ENCODE measurements at regions not wholly inside any gene's neighbourhood (a gene's known extent, or its start where the extent isn't known, plus 50 kb on each side); places are given as distances from the start of the nearest gene placed in this dataset.

DNA sequence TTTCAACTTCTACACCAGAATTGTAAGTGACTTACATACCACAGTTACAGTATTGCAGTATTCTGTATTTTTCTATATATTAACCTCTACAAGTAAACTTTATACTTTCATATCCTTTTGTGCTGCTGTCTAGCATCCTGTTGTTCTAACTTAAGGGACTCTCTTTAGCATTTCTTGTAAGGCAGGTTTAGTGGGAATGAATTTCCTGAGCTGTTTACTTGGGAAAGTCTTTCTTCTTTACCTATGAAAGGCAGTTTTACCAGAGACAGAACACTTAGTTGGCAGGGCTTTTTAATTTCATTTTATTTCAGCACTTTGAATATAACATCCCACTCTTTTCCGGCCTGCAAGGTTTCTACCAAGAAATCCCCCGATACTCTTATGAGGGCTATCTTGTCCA lies 75.8 kb upstream of the WAC start:
- no peaks in the 10 kb centered on the region for H3K27me3 ChIP-seq (ENCODE audit: insufficient read depth)
- H3K27ac ChIP-seq (ENCODE audit: low read depth), result peak overlapping the region; percentile 46; the same call in 1 of the 2 replicates
- H3K9me3 Mint-ChIP-seq, result peaks cover 13% of the 10 kb centered on the region; the same call in 2 of the 3 replicates
- H3K4me2 ChIP-seq, result peak overlapping the region; percentile 41
- H3F3A ChIP-seq (replicated peaks; ENCODE audit: low read depth), result no peaks in the 10 kb centered on the region
- peak overlapping the region; percentile 69 for H3K27ac Mint-ChIP-seq
- H3K4me1 ChIP-seq (ENCODE audit: insufficient read depth), result peaks cover 22% of the 10 kb centered on the region
- TF ChIP-seq CTCF (conservative IDR thresholded peaks at IDR 0.05; ENCODE audit: low read depth in 2 of 2) (no peak), ZNF331 (CRISPR knock-in tag; IDR thresholded peaks at IDR 0.05; ENCODE audit: low read depth) (no peak), POLR2AphosphoS5 (IDR thresholded peaks at IDR 0.05; ENCODE audit: low read depth) (no peak), EZH2 (IDR thresholded peaks at IDR 0.05; ENCODE audit: low read depth, unreplicated experiment) (no peak), EZH2phosphoT487 (IDR thresholded peaks at IDR 0.05; ENCODE audit: unreplicated experiment) (no peak), NANOG (IDR thresholded peaks at IDR 0.05; ENCODE audit: borderline replicate concordance) (no peak), JUNB (IDR thresholded peaks at IDR 0.05; ENCODE audit: unreplicated experiment) (no peak), CREB1 (CRISPR knock-in tag; IDR thresholded peaks at IDR 0.05; ENCODE audit: low read depth) (no peak), ZNF114 (CRISPR knock-in tag; IDR thresholded peaks at IDR 0.05) (no peak), STAT1 (IDR thresholded peaks at IDR 0.05; ENCODE audit: unreplicated experiment) (no peak), ETS1 (IDR thresholded peaks at IDR 0.05) (no peak)
- TF ChIP-seq, protein P1, sequence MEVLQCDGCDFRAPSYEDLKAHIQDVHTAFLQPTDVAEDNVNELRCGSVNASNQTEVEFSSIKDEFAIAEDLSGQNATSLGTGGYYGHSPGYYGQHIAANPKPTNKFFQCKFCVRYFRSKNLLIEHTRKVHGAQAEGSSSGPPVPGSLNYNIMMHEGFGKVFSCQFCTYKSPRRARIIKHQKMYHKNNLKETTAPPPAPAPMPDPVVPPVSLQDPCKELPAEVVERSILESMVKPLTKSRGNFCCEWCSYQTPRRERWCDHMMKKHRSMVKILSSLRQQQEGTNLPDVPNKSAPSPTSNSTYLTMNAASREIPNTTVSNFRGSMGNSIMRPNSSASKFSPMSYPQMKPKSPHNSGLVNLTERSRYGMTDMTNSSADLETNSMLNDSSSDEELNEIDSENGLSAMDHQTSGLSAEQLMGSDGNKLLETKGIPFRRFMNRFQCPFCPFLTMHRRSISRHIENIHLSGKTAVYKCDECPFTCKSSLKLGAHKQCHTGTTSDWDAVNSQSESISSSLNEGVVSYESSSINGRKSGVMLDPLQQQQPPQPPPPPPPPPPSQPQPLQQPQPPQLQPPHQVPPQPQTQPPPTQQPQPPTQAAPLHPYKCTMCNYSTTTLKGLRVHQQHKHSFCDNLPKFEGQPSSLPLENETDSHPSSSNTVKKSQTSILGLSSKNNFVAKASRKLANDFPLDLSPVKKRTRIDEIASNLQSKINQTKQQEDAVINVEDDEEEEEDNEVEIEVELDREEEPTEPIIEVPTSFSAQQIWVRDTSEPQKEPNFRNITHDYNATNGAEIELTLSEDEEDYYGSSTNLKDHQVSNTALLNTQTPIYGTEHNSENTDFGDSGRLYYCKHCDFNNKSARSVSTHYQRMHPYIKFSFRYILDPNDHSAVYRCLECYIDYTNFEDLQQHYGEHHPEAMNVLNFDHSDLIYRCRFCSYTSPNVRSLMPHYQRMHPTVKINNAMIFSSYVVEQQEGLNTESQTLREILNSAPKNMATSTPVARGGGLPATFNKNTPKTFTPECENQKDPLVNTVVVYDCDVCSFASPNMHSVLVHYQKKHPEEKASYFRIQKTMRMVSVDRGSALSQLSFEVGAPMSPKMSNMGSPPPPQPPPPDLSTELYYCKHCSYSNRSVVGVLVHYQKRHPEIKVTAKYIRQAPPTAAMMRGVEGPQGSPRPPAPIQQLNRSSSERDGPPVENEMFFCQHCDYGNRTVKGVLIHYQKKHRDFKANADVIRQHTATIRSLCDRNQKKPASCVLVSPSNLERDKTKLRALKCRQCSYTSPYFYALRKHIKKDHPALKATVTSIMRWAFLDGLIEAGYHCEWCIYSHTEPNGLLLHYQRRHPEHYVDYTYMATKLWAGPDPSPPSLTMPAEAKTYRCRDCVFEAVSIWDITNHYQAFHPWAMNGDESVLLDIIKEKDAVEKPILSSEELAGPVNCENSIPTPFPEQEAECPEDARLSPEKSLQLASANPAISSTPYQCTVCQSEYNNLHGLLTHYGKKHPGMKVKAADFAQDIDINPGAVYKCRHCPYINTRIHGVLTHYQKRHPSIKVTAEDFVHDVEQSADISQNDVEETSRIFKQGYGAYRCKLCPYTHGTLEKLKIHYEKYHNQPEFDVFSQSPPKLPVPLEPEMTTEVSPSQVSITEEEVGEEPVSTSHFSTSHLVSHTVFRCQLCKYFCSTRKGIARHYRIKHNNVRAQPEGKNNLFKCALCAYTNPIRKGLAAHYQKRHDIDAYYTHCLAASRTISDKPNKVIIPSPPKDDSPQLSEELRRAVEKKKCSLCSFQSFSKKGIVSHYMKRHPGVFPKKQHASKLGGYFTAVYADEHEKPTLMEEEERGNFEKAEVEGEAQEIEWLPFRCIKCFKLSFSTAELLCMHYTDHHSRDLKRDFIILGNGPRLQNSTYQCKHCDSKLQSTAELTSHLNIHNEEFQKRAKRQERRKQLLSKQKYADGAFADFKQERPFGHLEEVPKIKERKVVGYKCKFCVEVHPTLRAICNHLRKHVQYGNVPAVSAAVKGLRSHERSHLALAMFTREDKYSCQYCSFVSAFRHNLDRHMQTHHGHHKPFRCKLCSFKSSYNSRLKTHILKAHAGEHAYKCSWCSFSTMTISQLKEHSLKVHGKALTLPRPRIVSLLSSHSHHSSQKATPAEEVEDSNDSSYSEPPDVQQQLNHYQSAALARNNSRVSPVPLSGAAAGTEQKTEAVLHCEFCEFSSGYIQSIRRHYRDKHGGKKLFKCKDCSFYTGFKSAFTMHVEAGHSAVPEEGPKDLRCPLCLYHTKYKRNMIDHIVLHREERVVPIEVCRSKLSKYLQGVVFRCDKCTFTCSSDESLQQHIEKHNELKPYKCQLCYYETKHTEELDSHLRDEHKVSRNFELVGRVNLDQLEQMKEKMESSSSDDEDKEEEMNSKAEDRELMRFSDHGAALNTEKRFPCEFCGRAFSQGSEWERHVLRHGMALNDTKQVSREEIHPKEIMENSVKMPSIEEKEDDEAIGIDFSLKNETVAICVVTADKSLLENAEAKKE (CRISPR knock-in tag; IDR thresholded peaks at IDR 0.05), result no peak
- TF ChIP-seq, protein P2, sequence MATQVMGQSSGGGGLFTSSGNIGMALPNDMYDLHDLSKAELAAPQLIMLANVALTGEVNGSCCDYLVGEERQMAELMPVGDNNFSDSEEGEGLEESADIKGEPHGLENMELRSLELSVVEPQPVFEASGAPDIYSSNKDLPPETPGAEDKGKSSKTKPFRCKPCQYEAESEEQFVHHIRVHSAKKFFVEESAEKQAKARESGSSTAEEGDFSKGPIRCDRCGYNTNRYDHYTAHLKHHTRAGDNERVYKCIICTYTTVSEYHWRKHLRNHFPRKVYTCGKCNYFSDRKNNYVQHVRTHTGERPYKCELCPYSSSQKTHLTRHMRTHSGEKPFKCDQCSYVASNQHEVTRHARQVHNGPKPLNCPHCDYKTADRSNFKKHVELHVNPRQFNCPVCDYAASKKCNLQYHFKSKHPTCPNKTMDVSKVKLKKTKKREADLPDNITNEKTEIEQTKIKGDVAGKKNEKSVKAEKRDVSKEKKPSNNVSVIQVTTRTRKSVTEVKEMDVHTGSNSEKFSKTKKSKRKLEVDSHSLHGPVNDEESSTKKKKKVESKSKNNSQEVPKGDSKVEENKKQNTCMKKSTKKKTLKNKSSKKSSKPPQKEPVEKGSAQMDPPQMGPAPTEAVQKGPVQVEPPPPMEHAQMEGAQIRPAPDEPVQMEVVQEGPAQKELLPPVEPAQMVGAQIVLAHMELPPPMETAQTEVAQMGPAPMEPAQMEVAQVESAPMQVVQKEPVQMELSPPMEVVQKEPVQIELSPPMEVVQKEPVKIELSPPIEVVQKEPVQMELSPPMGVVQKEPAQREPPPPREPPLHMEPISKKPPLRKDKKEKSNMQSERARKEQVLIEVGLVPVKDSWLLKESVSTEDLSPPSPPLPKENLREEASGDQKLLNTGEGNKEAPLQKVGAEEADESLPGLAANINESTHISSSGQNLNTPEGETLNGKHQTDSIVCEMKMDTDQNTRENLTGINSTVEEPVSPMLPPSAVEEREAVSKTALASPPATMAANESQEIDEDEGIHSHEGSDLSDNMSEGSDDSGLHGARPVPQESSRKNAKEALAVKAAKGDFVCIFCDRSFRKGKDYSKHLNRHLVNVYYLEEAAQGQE (IDR thresholded peaks at IDR 0.05; ENCODE audit: unreplicated experiment), result no peak
- peaks cover 32% of the 10 kb centered on the region for H3K4me1 Mint-ChIP-seq
- no peak overlapping the region for H3K4me3 ChIP-seq
- H3K36me3 ChIP-seq (ENCODE audit: insufficient read depth), result no peaks in the 10 kb centered on the region
- H3K36me3 Mint-ChIP-seq (ENCODE audit: low read depth), result no peaks in the 10 kb centered on the region; the same call in 1 of the 3 replicates
- no peaks in the 10 kb centered on the region for H3K79me2 ChIP-seq (replicated peaks; ENCODE audit: insufficient read depth)
- H3K27me3 Mint-ChIP-seq (ENCODE audit: insufficient read depth, low read depth, poor library complexity), result peaks cover 2% of the 10 kb centered on the region
- no peak overlapping the region for H3K4me3 Mint-ChIP-seq
- no peak for ATAC-seq
- H3K9me2 ChIP-seq (ENCODE audit: insufficient read depth), result no peaks in the 10 kb centered on the region
- no peaks in the 10 kb centered on the region for H4K20me1 ChIP-seq (replicated peaks; ENCODE audit: insufficient read depth)
- DNase-seq (ENCODE audit: low spot score), result no peak
- no peak overlapping the region; the same call in 1 of the 2 replicates for H2AFZ ChIP-seq
